ENCODE measurements at regions not wholly inside any gene's neighbourhood (a gene's known extent, or its start where the extent isn't known, plus 50 kb on each side); places are given as distances from the start of the nearest gene placed in this dataset.

DNA sequence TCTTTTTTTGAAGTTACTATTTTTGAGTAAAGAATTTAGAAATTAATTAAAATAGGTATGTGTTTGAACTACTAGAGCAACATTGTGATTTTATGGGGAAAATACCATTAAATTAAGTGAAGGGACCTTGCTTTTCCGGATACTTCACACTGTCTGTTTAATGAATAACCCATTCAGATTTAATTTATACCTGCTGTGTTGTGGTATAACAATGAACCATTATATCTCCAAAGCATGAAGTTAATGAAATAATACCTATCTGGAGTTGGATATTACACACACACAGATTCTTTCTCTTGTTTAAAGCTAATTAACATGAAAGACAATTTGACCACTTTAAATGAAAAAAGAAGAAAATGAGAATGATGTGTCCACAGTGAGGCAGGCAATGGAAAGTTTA, 195.0 kb upstream of the GPRIN3 start:
- TF ChIP-seq POLR2AphosphoS5 (IDR thresholded peaks at IDR 0.05; ENCODE audit: low read depth, low read length): no peak
- no peak for TF ChIP-seq TAF1 (IDR thresholded peaks at IDR 0.05; ENCODE audit: borderline replicate concordance, insufficient read depth, low read length)
- TF ChIP-seq, protein P1, sequence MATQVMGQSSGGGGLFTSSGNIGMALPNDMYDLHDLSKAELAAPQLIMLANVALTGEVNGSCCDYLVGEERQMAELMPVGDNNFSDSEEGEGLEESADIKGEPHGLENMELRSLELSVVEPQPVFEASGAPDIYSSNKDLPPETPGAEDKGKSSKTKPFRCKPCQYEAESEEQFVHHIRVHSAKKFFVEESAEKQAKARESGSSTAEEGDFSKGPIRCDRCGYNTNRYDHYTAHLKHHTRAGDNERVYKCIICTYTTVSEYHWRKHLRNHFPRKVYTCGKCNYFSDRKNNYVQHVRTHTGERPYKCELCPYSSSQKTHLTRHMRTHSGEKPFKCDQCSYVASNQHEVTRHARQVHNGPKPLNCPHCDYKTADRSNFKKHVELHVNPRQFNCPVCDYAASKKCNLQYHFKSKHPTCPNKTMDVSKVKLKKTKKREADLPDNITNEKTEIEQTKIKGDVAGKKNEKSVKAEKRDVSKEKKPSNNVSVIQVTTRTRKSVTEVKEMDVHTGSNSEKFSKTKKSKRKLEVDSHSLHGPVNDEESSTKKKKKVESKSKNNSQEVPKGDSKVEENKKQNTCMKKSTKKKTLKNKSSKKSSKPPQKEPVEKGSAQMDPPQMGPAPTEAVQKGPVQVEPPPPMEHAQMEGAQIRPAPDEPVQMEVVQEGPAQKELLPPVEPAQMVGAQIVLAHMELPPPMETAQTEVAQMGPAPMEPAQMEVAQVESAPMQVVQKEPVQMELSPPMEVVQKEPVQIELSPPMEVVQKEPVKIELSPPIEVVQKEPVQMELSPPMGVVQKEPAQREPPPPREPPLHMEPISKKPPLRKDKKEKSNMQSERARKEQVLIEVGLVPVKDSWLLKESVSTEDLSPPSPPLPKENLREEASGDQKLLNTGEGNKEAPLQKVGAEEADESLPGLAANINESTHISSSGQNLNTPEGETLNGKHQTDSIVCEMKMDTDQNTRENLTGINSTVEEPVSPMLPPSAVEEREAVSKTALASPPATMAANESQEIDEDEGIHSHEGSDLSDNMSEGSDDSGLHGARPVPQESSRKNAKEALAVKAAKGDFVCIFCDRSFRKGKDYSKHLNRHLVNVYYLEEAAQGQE (IDR thresholded peaks at IDR 0.05; ENCODE audit: insufficient read depth in 1 of 2, low read depth in 2 of 2, low read length in 2 of 2): no peak
- TF ChIP-seq SIN3A (IDR thresholded peaks at IDR 0.05; ENCODE audit: borderline replicate concordance, insufficient read depth, low read length): no peak
- no peak for TF ChIP-seq FOXP2 (optimal IDR thresholded peaks at IDR 0.05; ENCODE audit: borderline replicate concordance, extremely low read depth, extremely low read length, insufficient read depth)
